CD4-positive, alpha-beta T cell treated with Interleukin-17A for 1 hour (primary cell): ENCODE measurements at regions not wholly inside any gene's neighbourhood (a gene's known extent, or its start where the extent isn't known, plus 50 kb on each side); places are given as distances from the start of the nearest gene placed in this dataset.
"Not testable (repeated sequence)": the region's sequence is repeated elsewhere in the genome, so short reads cannot be mapped to it uniquely, and the experiment has no call there.

Experiments used
- DNase-seq: peaks from one replicate; pipeline ENCODE4 v3.0.0-alpha.2; 2020

- DNase-seq, result no peak
These were observed 216.8 kb downstream of the TRIM36 start for GRCh38 chr5:114952876-114953275.

- DNase-seq, result no peak
These were observed 220.0 kb downstream of the TRIM36 start for GRCh38 chr5:114949756-114950155.

- DNase-seq, result no peak
These were observed 220.6 kb downstream of the TRIM36 start for GRCh38 chr5:114948986-114949621.

GRCh38 chr5:114948363-114948762 lies 221.3 kb downstream of the TRIM36 start:
- no peak for DNase-seq

- no peak for DNase-seq
These were observed 229.0 kb downstream of the TRIM36 start for GRCh38 chr5:114940709-114941108.

GRCh38 chr5:114935490-114935889 lies 234.2 kb downstream of the TRIM36 start:
- DNase-seq, result no peak

GRCh38 chr5:114928644-114929462 lies 240.9 kb downstream of the TRIM36 start:
- DNase-seq, result no peak

GRCh38 chr5:114924769-114925168 lies 244.9 kb downstream of the TRIM36 start:
- DNase-seq, result no peak

- DNase-seq, result no peak
These were observed 257.4 kb downstream of the TRIM36 start for GRCh38 chr5:114912189-114912920.

GRCh38 chr5:114910727-114911126 lies 259.0 kb downstream of the TRIM36 start:
- no peak for DNase-seq

GRCh38 chr5:114909424-114909823 lies 260.3 kb downstream of the TRIM36 start:
- DNase-seq, result no peak

GRCh38 chr5:114903767-114904166 lies 265.9 kb downstream of the TRIM36 start:
- no peak for DNase-seq

GRCh38 chr5:114898602-114899001 lies 271.1 kb downstream of the TRIM36 start:
- DNase-seq, result no peak

GRCh38 chr5:114883675-114884074 lies 286.0 kb downstream of the TRIM36 start:
- no peak for DNase-seq

- no peak for DNase-seq
These were observed 310.3 kb downstream of the TRIM36 start for GRCh38 chr5:114859438-114859735.

GRCh38 chr5:114858665-114859437 lies 310.9 kb downstream of the TRIM36 start:
- DNase-seq, result no peak

- DNase-seq, result no peak
These were observed 311.7 kb downstream of the TRIM36 start for GRCh38 chr5:114857941-114858551.

GRCh38 chr5:114844711-114845110 lies 325.0 kb downstream of the TRIM36 start:
- not testable (repeated sequence) for DNase-seq

- no peak for DNase-seq
These were observed 330.3 kb downstream of the TRIM36 start for GRCh38 chr5:114839360-114839759.

- no peak for DNase-seq
These were observed 330.8 kb downstream of the TRIM36 start for GRCh38 chr5:114838937-114839336.

GRCh38 chr5:114830114-114830513 lies 339.6 kb downstream of the TRIM36 start:
- DNase-seq, result no peak

- DNase-seq, result no peak
These were observed 346.8 kb downstream of the TRIM36 start for GRCh38 chr5:114822863-114823262.

GRCh38 chr5:114822436-114822835 lies 347.3 kb downstream of the TRIM36 start:
- no peak for DNase-seq
